Activated CD4-positive, alpha-beta memory T cell treated with anti-CD3 and anti-CD28 coated beads, Interleukin-2, amount 10 ng/mL, durations not matched to agents 7 days and 5 days (primary cell): ENCODE measurements at regions not wholly inside any gene's neighbourhood (a gene's known extent, or its start where the extent isn't known, plus 50 kb on each side); places are given as distances from the start of the nearest gene placed in this dataset.

ENCODE experiments used
- CTCF ChIA-PET: fragments of 350-600 bp; sonication (Branson Sonifier 250); formaldehyde crosslinking; loops from one replicate; lab custom pipeline; 2021; ENCODE audit warnings: antibody characterized with exemption, inconsistent platforms; lab: Charles Lee
- POLR2A ChIA-PET: fragments of 350-600 bp; sonication (Branson Sonifier 250); formaldehyde crosslinking; loops from one replicate; lab custom pipeline; 2021; ENCODE audit warnings: antibody characterized with exemption; lab: Charles Lee
- DNase-seq: peaks from one replicate; pipeline ENCODE4 v3.0.0-alpha.2; 2020
- H3K27ac Mint-ChIP-seq: one replicate; pipeline ENCODE4 v1.8.0; 2021; ENCODE audit warnings: mild to moderate bottlenecking, mixed read lengths
- H3K27me3 Mint-ChIP-seq: one replicate; pipeline ENCODE4 v1.8.0; 2021; ENCODE audit warnings: mixed read lengths
- H3K36me3 Mint-ChIP-seq: one replicate; pipeline ENCODE4 v1.8.0; 2021; ENCODE audit warnings: low read depth, mixed read lengths
- H3K4me1 Mint-ChIP-seq: one replicate; pipeline ENCODE4 v1.8.0; 2021; ENCODE audit warnings: mixed read lengths
- H3K4me3 Mint-ChIP-seq: one replicate; pipeline ENCODE4 v1.8.0; 2021; ENCODE audit warnings: mild to moderate bottlenecking, mixed read lengths
- H3K9me3 Mint-ChIP-seq: one replicate; pipeline ENCODE4 v1.8.0; 2021; ENCODE audit warnings: mixed read lengths

GRCh38 chr9:77084094-77084493 is 64.6 kb downstream of the FOXB2 start:
- Mint-ChIP-seq H3K27ac (no peak overlapping the region), H3K27me3 (peaks cover 7% of the 10 kb centered on the region), H3K4me1 (no peaks in the 10 kb centered on the region), H3K36me3 (no peaks in the 10 kb centered on the region), H3K4me3 (no peak overlapping the region), H3K9me3 (peaks cover 3% of the 10 kb centered on the region)
- DNase-seq: no peak
- ChIA-PET POLR2A (no interaction called here), CTCF (no interaction called here)

- no peaks in the 10 kb centered on the region for H3K36me3 Mint-ChIP-seq
- H3K9me3 Mint-ChIP-seq: peaks cover 1% of the 10 kb centered on the region
- H3K27me3 Mint-ChIP-seq: peaks cover 7% of the 10 kb centered on the region
- ChIA-PET CTCF (no interaction called here), POLR2A (no interaction called here)
- H3K4me1 Mint-ChIP-seq: no peaks in the 10 kb centered on the region
- H3K27ac Mint-ChIP-seq: no peak overlapping the region
- DNase-seq: no peak
- H3K4me3 Mint-ChIP-seq: no peak overlapping the region
Observed at GRCh38 chr9:77085416-77085815, 66.0 kb downstream of the FOXB2 start.

- Mint-ChIP-seq H3K27ac (no peak overlapping the region), H3K4me1 (no peaks in the 10 kb centered on the region), H3K36me3 (no peaks in the 10 kb centered on the region), H3K27me3 (peaks cover 7% of the 10 kb centered on the region), H3K4me3 (no peak overlapping the region), H3K9me3 (no peaks in the 10 kb centered on the region)
- no peak for DNase-seq
- POLR2A ChIA-PET: no interaction called here
- CTCF ChIA-PET: no interaction called here
Observed at GRCh38 chr9:77087506-77087905, 68.1 kb downstream of the FOXB2 start.

- Mint-ChIP-seq H3K27ac (no peak overlapping the region), H3K36me3 (no peaks in the 10 kb centered on the region), H3K4me1 (no peaks in the 10 kb centered on the region), H3K4me3 (no peak overlapping the region), H3K9me3 (no peaks in the 10 kb centered on the region), H3K27me3 (no peaks in the 10 kb centered on the region)
- POLR2A ChIA-PET: no interaction called here
- CTCF ChIA-PET: no interaction called here
- DNase-seq: no peak
Observed at GRCh38 chr9:77092536-77092935, 73.1 kb downstream of the FOXB2 start.

- H3K4me3 Mint-ChIP-seq: no peak overlapping the region
- no peaks in the 10 kb centered on the region for H3K4me1 Mint-ChIP-seq
- POLR2A ChIA-PET: no interaction called here
- no peaks in the 10 kb centered on the region for H3K36me3 Mint-ChIP-seq
- CTCF ChIA-PET: no interaction called here
- no peak for DNase-seq
- no peak overlapping the region for H3K27ac Mint-ChIP-seq
- no peaks in the 10 kb centered on the region for H3K9me3 Mint-ChIP-seq
- peaks cover 3% of the 10 kb centered on the region for H3K27me3 Mint-ChIP-seq
Observed at GRCh38 chr9:77094150-77094549, 74.7 kb downstream of the FOXB2 start.

GRCh38 chr9:77097335-77097734 is 77.9 kb downstream of the FOXB2 start:
- Mint-ChIP-seq H3K9me3 (no peaks in the 10 kb centered on the region), H3K4me1 (no peaks in the 10 kb centered on the region), H3K27ac (no peak overlapping the region), H3K36me3 (no peaks in the 10 kb centered on the region), H3K4me3 (no peak overlapping the region), H3K27me3 (peaks cover 3% of the 10 kb centered on the region)
- POLR2A ChIA-PET: no interaction called here
- CTCF ChIA-PET: no interaction called here
- DNase-seq: no peak

- no peak overlapping the region for H3K27ac Mint-ChIP-seq
- no peaks in the 10 kb centered on the region for H3K4me1 Mint-ChIP-seq
- no peaks in the 10 kb centered on the region for H3K36me3 Mint-ChIP-seq
- no peak for DNase-seq
- ChIA-PET POLR2A (no interaction called here), CTCF (no interaction called here)
- H3K9me3 Mint-ChIP-seq: no peaks in the 10 kb centered on the region
- H3K27me3 Mint-ChIP-seq: peaks cover 5% of the 10 kb centered on the region
- H3K4me3 Mint-ChIP-seq: no peak overlapping the region
Observed at GRCh38 chr9:77099388-77099787, 77.9 kb upstream of the VPS13A start.

- H3K27ac Mint-ChIP-seq: no peak overlapping the region
- no peak overlapping the region for H3K4me3 Mint-ChIP-seq
- DNase-seq: no peak
- peaks cover 3% of the 10 kb centered on the region for H3K27me3 Mint-ChIP-seq
- ChIA-PET POLR2A (no interaction called here), CTCF (no interaction called here)
- H3K9me3 Mint-ChIP-seq: no peaks in the 10 kb centered on the region
- H3K4me1 Mint-ChIP-seq: no peaks in the 10 kb centered on the region
- no peaks in the 10 kb centered on the region for H3K36me3 Mint-ChIP-seq
Observed at GRCh38 chr9:77111408-77111807, 65.9 kb upstream of the VPS13A start.

- H3K9me3 Mint-ChIP-seq: no peaks in the 10 kb centered on the region
- CTCF ChIA-PET: interaction anchor here (1.0 kb wide), 1 partner anchor 25 kb away, joined by 4 read pairs; no protein-coding TSS in a partner anchor
Observed at GRCh38 chr9:77125665-77126064, 51.7 kb upstream of the VPS13A start.

GRCh38 chr9:77127071-77127470 is 50.3 kb upstream of the VPS13A start:
- CTCF ChIA-PET: no interaction called here
- Mint-ChIP-seq H3K9me3 (no peaks in the 10 kb centered on the region), H3K4me1 (no peaks in the 10 kb centered on the region)

More at GRCh38 chr9:77125665-77126064, 51.7 kb upstream of the VPS13A start:
- H3K4me3 Mint-ChIP-seq: no peak overlapping the region
- no peaks in the 10 kb centered on the region for H3K36me3 Mint-ChIP-seq
- no peak for DNase-seq
- H3K27ac Mint-ChIP-seq: no peak overlapping the region
- H3K4me1 Mint-ChIP-seq: no peaks in the 10 kb centered on the region
- POLR2A ChIA-PET: no interaction called here
- peaks cover 8% of the 10 kb centered on the region for H3K27me3 Mint-ChIP-seq

More at GRCh38 chr9:77127071-77127470, 50.3 kb upstream of the VPS13A start:
- no peaks in the 10 kb centered on the region for H3K36me3 Mint-ChIP-seq
- POLR2A ChIA-PET: no interaction called here
- no peak for DNase-seq
- H3K27ac Mint-ChIP-seq: no peak overlapping the region
- peaks cover 6% of the 10 kb centered on the region for H3K27me3 Mint-ChIP-seq
- no peak overlapping the region for H3K4me3 Mint-ChIP-seq
